NT2/D1 (cell line): ENCODE measurements at regions not wholly inside any gene's neighbourhood (a gene's known extent, or its start where the extent isn't known, plus 50 kb on each side); places are given as distances from the start of the nearest gene placed in this dataset.
A peak's percentile ranks its signal among the peaks of the same experiment; 100 is the strongest.

Experiments
- DNase-seq: peaks from one replicate; pipeline ENCODE4 v3.0.0-alpha.2; 2011; ENCODE audit warnings: low read depth, low spot score
- H3K27me3 ChIP-seq: 2 replicates; pipeline ENCODE4 v1.6.0; 2011; ENCODE audit warnings: mild to moderate bottlenecking; ENCODE audit not compliant: insufficient read length, insufficient read depth
- H3K36me3 ChIP-seq: 2 replicates; pipeline ENCODE4 v1.6.1; 2011; ENCODE audit warnings: mild to moderate bottlenecking, low read length, mixed read lengths; ENCODE audit not compliant: insufficient read depth, insufficient read length
- H3K4me1 ChIP-seq: 2 replicates; pipeline ENCODE4 v1.5.1; 2011; ENCODE audit not compliant: insufficient read depth, insufficient read length
- H3K4me3 ChIP-seq: 2 replicates; pipeline ENCODE4 v1.5.1; 2011; ENCODE audit warnings: low read depth; ENCODE audit not compliant: insufficient read length
- H3K9ac ChIP-seq: 2 replicates; pipeline ENCODE4 v1.6.0; 2011; ENCODE audit warnings: low read depth; ENCODE audit not compliant: insufficient read length
- H3K9me3 ChIP-seq: 2 replicates; pipeline ENCODE4 v1.5.1; 2011; ENCODE audit warnings: mild to moderate bottlenecking, low read length; ENCODE audit not compliant: insufficient read depth
- SUZ12 ChIP-seq: IDR thresholded peaks from 2 replicates; pipeline ENCODE4 v1.6.1; 2011; ENCODE audit not compliant: insufficient read length, insufficient read depth; ENCODE audit errors: extremely low read depth
- YY1 ChIP-seq: IDR thresholded peaks from 2 replicates; pipeline ENCODE4 v1.6.1; 2011; ENCODE audit not compliant: insufficient read length, insufficient read depth
- ZNF274 ChIP-seq: IDR thresholded peaks from 2 replicates; pipeline ENCODE4 v1.6.1; 2011; ENCODE audit warnings: mild to moderate bottlenecking, low read depth, low read length

DNA sequence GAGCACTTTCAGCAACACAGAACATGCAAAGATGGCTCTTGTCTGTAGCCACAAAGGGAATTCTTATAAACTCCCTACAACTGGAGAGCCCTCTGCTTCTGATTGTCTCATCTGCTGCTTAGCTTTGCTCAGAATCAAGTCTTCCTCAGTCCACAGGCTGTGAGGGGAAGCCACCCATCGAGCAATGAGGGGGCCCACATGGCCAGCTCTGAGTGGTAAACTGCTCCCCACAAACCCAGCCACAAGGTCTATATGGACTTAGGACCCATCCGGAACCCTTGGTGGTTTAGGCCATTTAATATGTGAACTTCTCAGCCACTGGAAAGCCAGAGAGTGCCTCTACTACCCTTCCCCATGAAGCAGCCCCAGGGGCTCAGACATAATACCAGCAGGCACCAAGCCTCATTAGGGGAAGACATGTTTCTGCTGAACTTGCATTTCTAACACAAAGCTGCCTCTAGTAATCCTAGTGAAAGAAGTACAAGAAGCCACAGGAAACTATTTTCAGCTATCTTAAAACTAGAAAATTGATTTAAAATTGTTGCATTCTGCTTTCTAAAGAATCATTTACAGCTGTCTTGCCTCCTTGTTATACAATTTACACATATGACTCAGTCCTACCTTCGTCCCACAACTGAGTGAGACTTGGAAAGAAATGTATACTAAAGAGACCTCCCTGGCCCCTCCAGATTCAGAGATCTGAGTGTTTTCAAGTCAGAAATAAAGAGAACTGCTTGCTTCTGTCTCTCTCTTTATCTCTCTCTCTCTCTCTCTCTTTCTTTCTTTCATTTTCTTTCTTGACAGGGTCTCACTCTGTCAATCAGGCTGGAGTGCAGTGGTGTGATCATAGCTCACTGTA, 90.2 kb downstream of the ESM1 start:
- Histone ChIP-seq H3K27me3 (no peaks in the 10 kb centered on the region), H3K4me3 (no peak overlapping the region), H3K9ac (no peak overlapping the region), H3K36me3 (no peaks in the 10 kb centered on the region), H3K9me3 (no peaks in the 10 kb centered on the region), H3K4me1 (no peaks in the 10 kb centered on the region)
- no peak for DNase-seq
- TF ChIP-seq YY1 = no peak
- no peak for TF ChIP-seq ZNF274
- no peak for TF ChIP-seq SUZ12

GRCh38 chr5:54889826-54890225, 95.6 kb downstream of the ESM1 start:
- Histone ChIP-seq H3K9me3 (peaks cover 28% of the 10 kb centered on the region; the same call in 1 of the 2 replicates), H3K9ac (no peak overlapping the region), H3K27me3 (no peaks in the 10 kb centered on the region), H3K4me1 (no peaks in the 10 kb centered on the region), H3K36me3 (no peaks in the 10 kb centered on the region), H3K4me3 (no peak overlapping the region)
- DNase-seq = no peak
- no peak for TF ChIP-seq SUZ12

- Histone ChIP-seq H3K9me3 (peaks cover 31% of the 10 kb centered on the region; the same call in 1 of the 2 replicates), H3K4me3 (no peak overlapping the region), H3K36me3 (no peaks in the 10 kb centered on the region), H3K27me3 (peaks cover 8% of the 10 kb centered on the region), H3K9ac (no peak overlapping the region), H3K4me1 (no peaks in the 10 kb centered on the region)
- TF ChIP-seq YY1 = no peak
- no peak for TF ChIP-seq SUZ12
- DNase-seq = no peak
These were observed 97.7 kb downstream of the ESM1 start for GRCh38 chr5:54887663-54888062.

- DNase-seq = no peak
- no peak for TF ChIP-seq YY1
- no peak for TF ChIP-seq ZNF274
- no peak for TF ChIP-seq SUZ12
- Histone ChIP-seq H3K9ac (no peak overlapping the region), H3K27me3 (peaks cover 8% of the 10 kb centered on the region), H3K9me3 (peaks cover 31% of the 10 kb centered on the region; the same call in 1 of the 2 replicates), H3K4me3 (no peak overlapping the region), H3K4me1 (no peaks in the 10 kb centered on the region), H3K36me3 (no peaks in the 10 kb centered on the region)
These were observed 98.5 kb downstream of the ESM1 start for GRCh38 chr5:54886866-54887265.

- H3K36me3 ChIP-seq = no peaks in the 10 kb centered on the region
- H3K27me3 ChIP-seq = peaks cover 8% of the 10 kb centered on the region
- H3K9me3 ChIP-seq = peaks cover 31% of the 10 kb centered on the region; the same call in 1 of the 2 replicates
- no peak overlapping the region for H3K4me3 ChIP-seq
- H3K9ac ChIP-seq = no peak overlapping the region
- TF ChIP-seq YY1 (no peak), SUZ12 (no peak), ZNF274 (no peak)
- no peak for DNase-seq
- H3K4me1 ChIP-seq = no peaks in the 10 kb centered on the region
These were observed 99.8 kb downstream of the ESM1 start for GRCh38 chr5:54885636-54886035.

- no peaks in the 10 kb centered on the region for H3K4me1 ChIP-seq
- TF ChIP-seq ZNF274 = no peak
- no peak for TF ChIP-seq YY1
- TF ChIP-seq SUZ12 = no peak
- peaks cover 31% of the 10 kb centered on the region; the same call in 1 of the 2 replicates for H3K9me3 ChIP-seq
- peak overlapping the region; percentile 26 for H3K4me3 ChIP-seq
- no peaks in the 10 kb centered on the region for H3K36me3 ChIP-seq
- no peak overlapping the region for H3K9ac ChIP-seq
- no peak for DNase-seq
- H3K27me3 ChIP-seq = peaks cover 8% of the 10 kb centered on the region
These were observed 101.2 kb downstream of the ESM1 start for GRCh38 chr5:54884195-54884536.

GRCh38 chr5:54883374-54884194, 101.8 kb downstream of the ESM1 start:
- no peak overlapping the region for H3K9ac ChIP-seq
- no peaks in the 10 kb centered on the region for H3K4me1 ChIP-seq
- TF ChIP-seq ZNF274 = no peak
- no peak for TF ChIP-seq SUZ12
- TF ChIP-seq YY1 = no peak
- H3K4me3 ChIP-seq = peak overlapping the region; percentile 26
- H3K27me3 ChIP-seq = peaks cover 8% of the 10 kb centered on the region
- no peak for DNase-seq
- peaks cover 31% of the 10 kb centered on the region; the same call in 1 of the 2 replicates for H3K9me3 ChIP-seq
- H3K36me3 ChIP-seq = no peaks in the 10 kb centered on the region
